ENCODE measurements at regions not wholly inside any gene's neighbourhood (a gene's known extent, or its start where the extent isn't known, plus 50 kb on each side); places are given as distances from the start of the nearest gene placed in this dataset.
"Not testable (repeated sequence)": the region's sequence is repeated elsewhere in the genome, so short reads cannot be mapped to it uniquely, and the experiment has no call there.

- intact Hi-C loops (cut with DNase I; ENCODE audit: low total_unique reads): no loop called here
- WGBS, 5 donors: 78 to 83% (median 80%) methylated on average over 6 of the region's 6 CpGs
- DNase-seq: no peak
These were observed 152.9 kb upstream of the DAB1 start for GRCh38 chr1:57576756-57577155.

GRCh38 chr1:57572016-57572415, 148.2 kb upstream of the DAB1 start:
- Histone ChIP-seq H3K4me1 (no peaks in the 10 kb centered on the region), H3K9me3 (peaks cover 0 to 13% (median 9%) of the 10 kb centered on the region in 8 donors), H3K27ac (no peak overlapping the region), H3K36me3 (no peaks in the 10 kb centered on the region), H3K4me3 (no peak overlapping the region), H3K27me3 (replicated peaks in 1 of 7) (no peaks in the 10 kb centered on the region)
- 89 to 97% (median 93%) methylated on average over 4 of the region's 4 CpGs for WGBS, 5 donors
- no peak for DNase-seq
- TF ChIP-seq POLR2AphosphoS5 (IDR thresholded peaks at IDR 0.05) (no peak), CTCF (IDR thresholded peaks at IDR 0.05 in 8 of 11, conservative IDR thresholded peaks at IDR 0.05 in 3 of 11) (no peak), POLR2A (IDR thresholded peaks at IDR 0.05) (no peak)
- intact Hi-C loops (cut with DNase I; ENCODE audit: low total_unique reads): no loop called here

More at GRCh38 chr1:57576756-57577155, 152.9 kb upstream of the DAB1 start:
- H3K27ac ChIP-seq: no peak overlapping the region
- no peak overlapping the region for H3K4me3 ChIP-seq
- TF ChIP-seq POLR2AphosphoS5 (IDR thresholded peaks at IDR 0.05) (no peak), CTCF (IDR thresholded peaks at IDR 0.05 in 8 of 11, conservative IDR thresholded peaks at IDR 0.05 in 3 of 11) (no peak), POLR2A (IDR thresholded peaks at IDR 0.05) (no peak)
- no peaks in the 10 kb centered on the region for H3K27me3 ChIP-seq (replicated peaks in 1 of 7)
- H3K4me1 ChIP-seq: no peaks in the 10 kb centered on the region
- no peaks in the 10 kb centered on the region for H3K36me3 ChIP-seq
- H3K9me3 ChIP-seq: no peaks in the 10 kb centered on the region

GRCh38 chr1:57558066-57558465, 134.2 kb upstream of the DAB1 start:
- 70 to 90% (median 82%) methylated on average over 3 of the region's 3 CpGs for WGBS, 5 donors
- DNase-seq; H3K4me3 ChIP-seq; H3K36me3 ChIP-seq; H3K4me1 ChIP-seq; H3K27ac ChIP-seq; H3K9me3 ChIP-seq; intact Hi-C loops (cut with DNase I; ENCODE audit: low total_unique reads); H3K27me3 ChIP-seq (replicated peaks in 1 of 7): not testable (repeated sequence)

GRCh38 chr1:57553666-57554065, 129.8 kb upstream of the DAB1 start:
- Histone ChIP-seq H3K27ac (no peak overlapping the region), H3K4me1 (no peaks in the 10 kb centered on the region), H3K4me3 (no peak overlapping the region), H3K36me3 (no peaks in the 10 kb centered on the region), H3K27me3 (replicated peaks in 1 of 7) (no peaks in the 10 kb centered on the region), H3K9me3 (no peaks in the 10 kb centered on the region)
- DNase-seq: no peak
- WGBS, 5 donors: 31 to 45% (median 35%) methylated on average over 5 of the region's 5 CpGs
- intact Hi-C loops (cut with DNase I; ENCODE audit: low total_unique reads): no loop called here
- TF ChIP-seq POLR2A (IDR thresholded peaks at IDR 0.05) (no peak), CTCF (IDR thresholded peaks at IDR 0.05 in 8 of 11, conservative IDR thresholded peaks at IDR 0.05 in 3 of 11) (no peak), POLR2AphosphoS5 (IDR thresholded peaks at IDR 0.05) (no peak)

- Histone ChIP-seq H3K36me3 (no peaks in the 10 kb centered on the region), H3K9me3 (no peaks in the 10 kb centered on the region), H3K4me1 (no peaks in the 10 kb centered on the region), H3K27ac (no peak overlapping the region), H3K27me3 (replicated peaks in 1 of 7) (no peaks in the 10 kb centered on the region), H3K4me3 (no peak overlapping the region)
- intact Hi-C loops (cut with DNase I; ENCODE audit: low total_unique reads): no loop called here
- WGBS, 5 donors: 60 to 69% (median 63%) methylated on average over 4 of the region's 4 CpGs
- TF ChIP-seq CTCF (IDR thresholded peaks at IDR 0.05 in 8 of 11, conservative IDR thresholded peaks at IDR 0.05 in 3 of 11) (no peak), POLR2AphosphoS5 (IDR thresholded peaks at IDR 0.05) (no peak), POLR2A (IDR thresholded peaks at IDR 0.05) (no peak)
- DNase-seq: no peak
These were observed 127.6 kb upstream of the DAB1 start for GRCh38 chr1:57551476-57551875.

Data from spleen (tissue), 11 donors.